Common myeloid progenitor, CD34-positive (primary cell): ENCODE measurements at regions not wholly inside any gene's neighbourhood (a gene's known extent, or its start where the extent isn't known, plus 50 kb on each side); places are given as distances from the start of the nearest gene placed in this dataset.

Source experiments
- CTCF ChIA-PET: fragments of 350-600 bp; sonication (Branson Sonifier 250); formaldehyde crosslinking; loops from one replicate; lab custom pipeline; 2021; ENCODE audit warnings: antibody characterized with exemption; lab: Charles Lee
- POLR2A ChIA-PET: fragments of 350-600 bp; sonication (Branson Sonifier 250); formaldehyde crosslinking; loops from one replicate; lab custom pipeline; 2021; ENCODE audit warnings: antibody characterized with exemption; lab: Charles Lee
- DNase-seq, 3 donors: peaks; one replicate each; pipeline versions ENCODE4 v3.0.0 to v3.0.0-alpha.2; 2013
- H3K27ac ChIP-seq, 2 experiments: 1 replicate in 1 of 2; 2 replicates in 1 of 2; pipeline ENCODE4 v1.7.0; 2013; ENCODE audit warnings: inconsistent platforms in 2 of 2, low read length in 2 of 2, mild to moderate bottlenecking in 2 of 2, low read depth in 1 of 2, moderate library complexity in 1 of 2; ENCODE audit not compliant: severe bottlenecking in 2 of 2, insufficient read depth in 1 of 2, poor library complexity in 1 of 2
- H3K27me3 ChIP-seq, 5 experiments: replicated peaks in 2 of 5; 1 replicate in 3 of 5; 2 replicates in 2 of 5; pipeline versions ENCODE4 v1.6.1 to v1.7.0; 2013; ENCODE audit warnings: low read length in 4 of 5, mild to moderate bottlenecking in 2 of 5, moderate library complexity in 2 of 5, inconsistent platforms in 1 of 5; ENCODE audit not compliant: insufficient read depth in 5 of 5, control insufficient read depth in 4 of 5
- H3K36me3 ChIP-seq, 4 experiments: 1 replicate in 2 of 4; 2 replicates in 2 of 4; pipeline versions ENCODE4 v1.6.1 to v1.7.0; 2013; ENCODE audit warnings: low read length in 3 of 4, control low read depth in 1 of 4, mild to moderate bottlenecking in 1 of 4; ENCODE audit not compliant: control insufficient read depth in 4 of 4, insufficient read depth in 4 of 4
- H3K4me1 ChIP-seq, 4 experiments: 1 replicate in 3 of 4; 2 replicates in 1 of 4; pipeline versions ENCODE4 v1.6.1 to v1.7.1; 2013; ENCODE audit warnings: low read length in 3 of 4, mild to moderate bottlenecking in 3 of 4, control low read depth in 1 of 4, inconsistent platforms in 1 of 4, moderate library complexity in 1 of 4; ENCODE audit not compliant: control insufficient read depth in 4 of 4, insufficient read depth in 4 of 4; ENCODE audit errors: control extremely low read depth in 1 of 4
- H3K4me3 ChIP-seq, 7 experiments: 1 replicate in 4 of 7; 2 replicates in 3 of 7; pipeline versions ENCODE4 v1.5.1 to v1.7.0; 2013; ENCODE audit warnings: mild to moderate bottlenecking in 7 of 7, low read length in 6 of 7, moderate library complexity in 6 of 7, inconsistent platforms in 2 of 7, low read depth in 2 of 7, control low read depth in 1 of 7; ENCODE audit not compliant: insufficient read depth in 4 of 7, control insufficient read depth in 1 of 7; ENCODE audit errors: extremely low read depth in 1 of 7
- H3K9me3 ChIP-seq, 5 experiments: 1 replicate in 4 of 5; 2 replicates in 1 of 5; pipeline versions ENCODE4 v1.6.1 to v1.7.1; 2013; ENCODE audit warnings: low read length in 4 of 5, mild to moderate bottlenecking in 2 of 5, inconsistent platforms in 1 of 5, low read depth in 1 of 5, moderate library complexity in 1 of 5; ENCODE audit not compliant: control insufficient read depth in 4 of 5, insufficient read depth in 2 of 5; ENCODE audit errors: control extremely low read depth in 1 of 5
- WGBS: methylation state at CpG from one replicate; pipeline ENCODE4 v1.1.5; 2013; ENCODE audit not compliant: insufficient coverage; 5-methylcytosine and 5-hydroxymethylcytosine counted together

- no peak overlapping the region for H3K4me3 ChIP-seq
- WGBS: 100% methylated on average over 1 of the region's 2 CpGs
- no peaks in the 10 kb centered on the region for H3K4me1 ChIP-seq
- CTCF ChIA-PET: no interaction called here
- POLR2A ChIA-PET: no interaction called here
- no peaks in the 10 kb centered on the region for H3K27me3 ChIP-seq
- no peak overlapping the region for H3K27ac ChIP-seq
- no peaks in the 10 kb centered on the region for H3K36me3 ChIP-seq
- no peaks in the 10 kb centered on the region for H3K9me3 ChIP-seq
- DNase-seq: no peak
Observed at GRCh38 chr18:28571929-28572328, 395.0 kb upstream of the CDH2 start.

DNA sequence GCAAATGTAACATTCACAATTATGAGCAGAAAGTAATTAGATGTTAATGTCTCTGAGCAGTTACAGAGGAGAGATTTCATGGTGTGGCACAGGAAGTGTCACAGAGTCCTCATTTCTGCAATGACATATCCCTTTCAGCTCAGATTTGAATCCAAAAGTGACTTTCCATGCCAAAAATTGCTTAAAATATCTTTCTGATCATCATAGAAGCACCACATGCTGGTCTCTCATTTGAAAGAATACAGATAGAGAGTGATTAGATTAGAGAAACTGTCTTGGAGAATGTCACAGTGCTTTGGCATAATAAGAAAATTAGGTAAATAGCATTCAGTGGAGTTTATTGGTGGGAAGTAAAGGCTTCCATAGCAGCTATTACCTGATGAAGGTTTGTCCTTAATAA is 383.4 kb upstream of the CDH2 start:
- H3K36me3 ChIP-seq: no peaks in the 10 kb centered on the region
- POLR2A ChIA-PET: no interaction called here

DNA sequence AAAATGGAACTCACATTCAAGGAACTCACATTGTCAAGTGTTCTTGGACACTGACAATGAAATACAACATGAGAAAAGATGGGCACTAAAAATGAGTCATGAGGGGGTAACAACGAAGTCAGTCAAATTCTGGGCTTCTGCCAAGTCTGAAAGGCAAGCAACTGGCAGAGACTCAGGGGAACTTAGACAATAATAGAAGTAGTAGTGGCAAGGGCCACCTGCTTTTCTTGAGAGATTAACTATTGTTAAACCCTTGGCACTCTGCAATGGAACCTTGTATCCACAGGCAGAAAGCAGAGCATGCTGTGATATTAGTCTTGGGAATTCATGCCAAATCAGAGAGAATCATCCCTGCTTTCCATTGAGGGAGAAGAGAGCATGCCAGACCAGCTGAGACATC is 382.6 kb upstream of the CDH2 start:
- ChIA-PET CTCF (no interaction called here), POLR2A (no interaction called here)
- no peaks in the 10 kb centered on the region for H3K27me3 ChIP-seq
- no peaks in the 10 kb centered on the region for H3K4me1 ChIP-seq
- DNase-seq: no peak
- H3K9me3 ChIP-seq: no peaks in the 10 kb centered on the region
- 69% methylated on average over 1 of the region's 1 CpG for WGBS
- no peak overlapping the region for H3K4me3 ChIP-seq
- H3K36me3 ChIP-seq: no peaks in the 10 kb centered on the region
- H3K27ac ChIP-seq: no peak overlapping the region

More for the DNA sequence above, 383.4 kb upstream of the CDH2 start:
- CTCF ChIA-PET: no interaction called here
- Histone ChIP-seq H3K9me3 (no peaks in the 10 kb centered on the region), H3K27me3 (no peaks in the 10 kb centered on the region), H3K4me1 (no peaks in the 10 kb centered on the region), H3K4me3 (no peak overlapping the region), H3K27ac (no peak overlapping the region)
- no peak for DNase-seq

GRCh38 chr18:28541934-28542333 is 365.0 kb upstream of the CDH2 start:
- Histone ChIP-seq H3K27ac (no peak overlapping the region), H3K4me1 (no peaks in the 10 kb centered on the region), H3K36me3 (no peaks in the 10 kb centered on the region), H3K27me3 (no peaks in the 10 kb centered on the region), H3K4me3 (no peak overlapping the region), H3K9me3 (no peaks in the 10 kb centered on the region)
- WGBS: 100% methylated on average over 1 of the region's 4 CpGs
- ChIA-PET CTCF (no interaction called here), POLR2A (no interaction called here)
- no peak for DNase-seq

GRCh38 chr18:28541276-28541930 is 364.5 kb upstream of the CDH2 start:
- Histone ChIP-seq H3K4me1 (no peaks in the 10 kb centered on the region), H3K9me3 (no peaks in the 10 kb centered on the region), H3K36me3 (no peaks in the 10 kb centered on the region), H3K27ac (no peak overlapping the region), H3K27me3 (no peaks in the 10 kb centered on the region), H3K4me3 (no peak overlapping the region)
- CTCF ChIA-PET: no interaction called here
- 73% methylated on average over 3 of the region's 3 CpGs for WGBS
- POLR2A ChIA-PET: no interaction called here
- DNase-seq: no peak

- Histone ChIP-seq H3K27ac (no peak overlapping the region), H3K4me3 (no peak overlapping the region), H3K4me1 (no peaks in the 10 kb centered on the region), H3K36me3 (no peaks in the 10 kb centered on the region), H3K27me3 (no peaks in the 10 kb centered on the region), H3K9me3 (no peaks in the 10 kb centered on the region)
- WGBS: no CpG with 5 or more reads among the region's 1 CpG
- no peak for DNase-seq
- CTCF ChIA-PET: no interaction called here
- POLR2A ChIA-PET: no interaction called here
Observed at GRCh38 chr18:28529644-28530043, 352.7 kb upstream of the CDH2 start.

GRCh38 chr18:28526196-28526595 is 349.3 kb upstream of the CDH2 start:
- 100% methylated on average over 1 of the region's 1 CpG for WGBS
- ChIA-PET CTCF (no interaction called here), POLR2A (no interaction called here)
- Histone ChIP-seq H3K27ac (no peak overlapping the region), H3K9me3 (no peaks in the 10 kb centered on the region), H3K36me3 (no peaks in the 10 kb centered on the region), H3K4me1 (no peaks in the 10 kb centered on the region), H3K4me3 (no peak overlapping the region), H3K27me3 (no peaks in the 10 kb centered on the region)
- DNase-seq: no peak
